ENCODE measurements at regions not wholly inside any gene's neighbourhood (a gene's known extent, or its start where the extent isn't known, plus 50 kb on each side); places are given as distances from the start of the nearest gene placed in this dataset.

GRCh38 chr12:67193704-67194103, 75.5 kb upstream of the CAND1 start:
- Histone ChIP-seq H4K20me1 (replicated peaks; ENCODE audit: control insufficient read depth, extremely low read depth, insufficient read depth, low read length) (no peaks in the 10 kb centered on the region), H3K4me2 (ENCODE audit: insufficient read depth, low read length) (no peak overlapping the region), H3K9me1 (replicated peaks; ENCODE audit: control insufficient read depth, extremely low read depth, insufficient read depth, low read length) (no peaks in the 10 kb centered on the region), H3K4me1 (ENCODE audit: control insufficient read depth, extremely low read depth, insufficient read depth, low read length) (no peaks in the 10 kb centered on the region), H3K27ac (ENCODE audit: insufficient read depth, low read depth, low read length) (no peak overlapping the region), H2AFZ (ENCODE audit: low read depth, low read length) (no peak overlapping the region), H3K4me3 (replicated peaks in 1 of 3; ENCODE audit: insufficient read depth in 1 of 3, low read depth in 1 of 3, low read length in 3 of 3) (no peak overlapping the region), H3K27me3 (ENCODE audit: control insufficient read depth in 2 of 2, insufficient read depth in 2 of 2, low read length in 2 of 2) (no peaks in the 10 kb centered on the region), H3K9ac (replicated peaks; ENCODE audit: extremely low read depth, insufficient read depth, low read length) (no peak overlapping the region), H3K9me3 (replicated peaks; ENCODE audit: control insufficient read depth, insufficient read depth, low read length) (no peaks in the 10 kb centered on the region), H3K36me3 (ENCODE audit: control insufficient read depth in 2 of 2, extremely low read depth in 1 of 2, insufficient read depth in 2 of 2, low read length in 2 of 2) (no peaks in the 10 kb centered on the region), H3K79me2 (ENCODE audit: control insufficient read depth, insufficient read depth, low read length) (no peaks in the 10 kb centered on the region)
- no TSS peak for BruUV-seq (replicated peaks)
- FAIRE-seq (no peak), DNase-seq (ENCODE audit: low read depth, low spot score) (peak; percentile 24)
- intact Hi-C loops (cut with micrococcal nuclease) (no loop called here), dilution Hi-C loops (cut with MboI; ENCODE audit: extremely low pct_ligation_motif_present, low sequenced_read_pairs) (no loop called here)
- ChIA-PET CTCF (no interaction called here), POLR2A (no interaction called here)
- TF ChIP-seq FOS (IDR thresholded peaks at IDR 0.05; ENCODE audit: borderline replicate concordance, insufficient read depth, low read length) = no peak

- Histone ChIP-seq H2AFZ (ENCODE audit: low read depth, low read length) (no peak overlapping the region), H3K9ac (replicated peaks; ENCODE audit: extremely low read depth, insufficient read depth, low read length) (no peak overlapping the region), H3K27ac (ENCODE audit: insufficient read depth, low read depth, low read length) (no peak overlapping the region), H3K9me1 (replicated peaks; ENCODE audit: control insufficient read depth, extremely low read depth, insufficient read depth, low read length) (no peaks in the 10 kb centered on the region), H3K4me2 (ENCODE audit: insufficient read depth, low read length) (no peak overlapping the region), H4K20me1 (replicated peaks; ENCODE audit: control insufficient read depth, extremely low read depth, insufficient read depth, low read length) (no peaks in the 10 kb centered on the region), H3K27me3 (ENCODE audit: control insufficient read depth in 2 of 2, insufficient read depth in 2 of 2, low read length in 2 of 2) (no peaks in the 10 kb centered on the region), H3K4me3 (replicated peaks in 1 of 3; ENCODE audit: insufficient read depth in 1 of 3, low read depth in 1 of 3, low read length in 3 of 3) (no peak overlapping the region), H3K79me2 (ENCODE audit: control insufficient read depth, insufficient read depth, low read length) (no peaks in the 10 kb centered on the region), H3K9me3 (replicated peaks; ENCODE audit: control insufficient read depth, insufficient read depth, low read length) (no peaks in the 10 kb centered on the region), H3K36me3 (ENCODE audit: control insufficient read depth in 2 of 2, extremely low read depth in 1 of 2, insufficient read depth in 2 of 2, low read length in 2 of 2) (no peaks in the 10 kb centered on the region), H3K4me1 (ENCODE audit: control insufficient read depth, extremely low read depth, insufficient read depth, low read length) (no peaks in the 10 kb centered on the region)
- no peak for TF ChIP-seq GATA2 (IDR thresholded peaks at IDR 0.05; ENCODE audit: insufficient read depth, insufficient read length, low read depth, low read length)
- no peak for TF ChIP-seq POLR2A (IDR thresholded peaks at IDR 0.05; ENCODE audit: low read depth, low read length)
- no peak for TF ChIP-seq MYC (IDR thresholded peaks at IDR 0.05; ENCODE audit: low read depth, low read length)
- no peak for TF ChIP-seq POLR2AphosphoS5 (IDR thresholded peaks at IDR 0.05; ENCODE audit: insufficient read depth, low read depth, low read length)
- TF ChIP-seq MAX (IDR thresholded peaks at IDR 0.05; ENCODE audit: insufficient read depth, insufficient read length) = no peak
- TF ChIP-seq EZH2 (IDR thresholded peaks at IDR 0.05; ENCODE audit: borderline replicate concordance, low read depth, low read length, severe bottlenecking) = no peak
- TF ChIP-seq JUN (IDR thresholded peaks at IDR 0.05; ENCODE audit: borderline replicate concordance, insufficient read depth, insufficient read length, low read depth) = no peak
- no peak for TF ChIP-seq FOS (IDR thresholded peaks at IDR 0.05; ENCODE audit: borderline replicate concordance, insufficient read depth, low read length)
- TF ChIP-seq CTCF (IDR thresholded peaks at IDR 0.05; ENCODE audit: extremely low read depth in 1 of 2, insufficient read depth in 1 of 2, low read depth in 1 of 2, low read length in 2 of 2) = no peak
- POLR2A ChIA-PET = no interaction called here
- no peak for FAIRE-seq
- no TSS peak for BruUV-seq (replicated peaks)
- CTCF ChIA-PET = no interaction called here
- no peak for DNase-seq (ENCODE audit: low read depth, low spot score)
- intact Hi-C loops (cut with micrococcal nuclease) (no loop called here), dilution Hi-C loops (cut with MboI; ENCODE audit: extremely low pct_ligation_motif_present, low sequenced_read_pairs) (no loop called here)
These were observed 68.8 kb upstream of the CAND1 start for GRCh38 chr12:67200386-67200785.
